Activated CD8-positive, alpha-beta T cell treated with anti-CD3 and anti-CD28 coated beads, Interleukin-2, amount 10 ng/mL, durations not matched to agents 7 days and 5 days (primary cell): ENCODE measurements at regions not wholly inside any gene's neighbourhood (a gene's known extent, or its start where the extent isn't known, plus 50 kb on each side); places are given as distances from the start of the nearest gene placed in this dataset.

Source experiments
- ATAC-seq: fragments of 150-1000 bp; cut with Tn5 transposase; one replicate; pipeline ENCODE4 v1.10.0; 2021; ENCODE audit warnings: moderate library complexity
- CTCF ChIA-PET: fragments of 350-600 bp; sonication (Branson Sonifier 250); formaldehyde crosslinking; loops from one replicate; lab custom pipeline; 2021; ENCODE audit warnings: antibody characterized with exemption; lab: Charles Lee
- POLR2A ChIA-PET: fragments of 350-600 bp; sonication (Branson Sonifier 250); formaldehyde crosslinking; loops from one replicate; lab custom pipeline; 2021; ENCODE audit warnings: antibody characterized with exemption; lab: Charles Lee
- DNase-seq: peaks from one replicate; pipeline ENCODE4 v3.0.0-alpha.2; 2020
- H3K27ac Mint-ChIP-seq: one replicate; pipeline ENCODE4 v1.8.0; 2021; ENCODE audit warnings: mild to moderate bottlenecking, mixed read lengths
- H3K27me3 Mint-ChIP-seq: one replicate; pipeline ENCODE4 v1.8.0; 2021; ENCODE audit warnings: low read depth, mixed read lengths
- H3K36me3 Mint-ChIP-seq: one replicate; pipeline ENCODE4 v1.8.0; 2021; ENCODE audit warnings: low read depth, mixed read lengths
- H3K4me1 Mint-ChIP-seq: one replicate; pipeline ENCODE4 v1.8.0; 2021; ENCODE audit warnings: low read depth, mixed read lengths
- H3K4me3 Mint-ChIP-seq: one replicate; pipeline ENCODE4 v1.8.0; 2021; ENCODE audit warnings: mild to moderate bottlenecking, mixed read lengths
- H3K9me3 Mint-ChIP-seq: one replicate; pipeline ENCODE4 v1.8.0; 2022; ENCODE audit warnings: mixed read lengths; ENCODE audit not compliant: insufficient read depth

DNA sequence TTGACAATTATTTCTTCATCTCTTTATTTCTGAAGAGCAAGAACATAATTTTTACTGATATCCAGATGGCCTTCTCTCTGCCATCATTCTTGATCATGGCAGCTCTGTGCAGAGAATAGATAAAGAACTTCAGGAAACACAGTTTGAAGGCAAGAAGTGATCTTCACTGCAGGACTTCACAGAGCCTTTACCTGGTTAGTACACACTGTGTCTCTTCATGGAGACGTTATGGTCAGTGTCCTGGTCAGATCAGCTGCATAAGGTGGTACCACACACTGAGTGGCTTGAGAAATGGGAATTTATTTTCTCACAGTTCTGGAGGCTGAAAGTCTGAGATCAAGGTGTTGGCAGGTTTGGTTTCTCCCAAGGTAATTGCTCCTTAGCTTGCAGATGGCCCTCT, 129.5 kb downstream of the UTP18 start:
- no peak overlapping the region for H3K4me3 Mint-ChIP-seq
- DNase-seq (no peak), ATAC-seq (no peak)
- peaks cover 3% of the 10 kb centered on the region for H3K27me3 Mint-ChIP-seq
- no peaks in the 10 kb centered on the region for H3K9me3 Mint-ChIP-seq
- H3K36me3 Mint-ChIP-seq: no peaks in the 10 kb centered on the region
- no peak overlapping the region for H3K27ac Mint-ChIP-seq
- POLR2A ChIA-PET: no interaction called here
- H3K4me1 Mint-ChIP-seq: no peaks in the 10 kb centered on the region
- CTCF ChIA-PET: interaction anchor here (1.5 kb wide), 1 partner anchor 18 kb away, joined by 3 read pairs; no protein-coding TSS in a partner anchor

DNA sequence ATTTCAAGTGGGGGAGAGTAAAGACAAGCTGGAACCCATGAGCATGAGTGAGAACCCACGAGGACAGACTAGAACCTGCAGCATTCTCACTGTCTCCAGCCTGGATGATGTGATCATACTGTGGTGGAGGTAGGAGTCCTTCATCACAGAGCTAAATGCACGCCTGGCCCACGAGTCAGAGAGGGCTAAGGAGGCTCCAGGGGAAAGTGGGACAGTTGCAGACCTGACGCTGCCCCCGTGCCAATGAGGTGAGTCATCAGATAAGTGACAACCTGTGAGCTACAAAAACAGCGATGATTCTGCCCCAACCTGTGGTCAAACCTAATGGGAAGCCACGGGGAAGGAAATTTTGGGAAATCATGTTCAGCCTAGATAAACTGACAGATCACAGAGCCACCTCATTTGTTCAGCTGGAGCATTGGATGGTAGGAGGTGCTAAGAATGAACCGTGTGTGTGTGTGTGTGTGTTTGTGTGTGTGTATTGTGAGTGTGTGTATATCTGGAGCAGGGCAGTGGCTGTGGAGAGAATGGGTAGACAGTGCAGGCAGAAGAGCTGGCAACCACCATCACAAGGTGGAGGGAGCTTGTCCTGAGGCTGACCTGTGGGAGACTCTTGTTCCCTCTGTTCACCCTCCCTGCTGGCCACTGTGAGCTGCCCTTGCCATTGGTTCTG, 131.8 kb downstream of the UTP18 start:
- Mint-ChIP-seq H3K4me1 (no peaks in the 10 kb centered on the region), H3K9me3 (no peaks in the 10 kb centered on the region), H3K27ac (no peak overlapping the region), H3K27me3 (peaks cover 3% of the 10 kb centered on the region), H3K36me3 (no peaks in the 10 kb centered on the region), H3K4me3 (no peak overlapping the region)
- ATAC-seq (no peak), DNase-seq (no peak)
- POLR2A ChIA-PET: no interaction called here
- CTCF ChIA-PET: no interaction called here

DNA sequence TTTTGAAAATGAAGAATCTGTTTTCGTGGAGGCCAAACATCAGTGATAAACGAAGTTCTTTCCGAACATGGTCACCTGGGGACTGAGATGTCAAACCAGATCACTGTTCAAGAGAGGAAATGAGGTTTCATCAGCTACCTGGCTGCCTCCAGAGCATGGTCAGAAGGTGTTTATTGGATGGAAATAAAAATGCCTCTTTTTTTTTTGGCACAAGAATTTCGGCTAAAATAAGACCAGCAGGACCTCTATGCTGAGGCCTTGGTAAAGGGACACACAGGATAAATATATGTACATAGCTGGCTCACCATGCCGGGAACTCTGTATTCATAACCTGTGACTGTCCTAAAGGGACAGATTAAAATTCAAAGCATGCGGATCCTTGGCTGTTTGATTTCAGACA, 135.3 kb downstream of the UTP18 start:
- DNase-seq (no peak), ATAC-seq (no peak)
- Mint-ChIP-seq H3K4me3 (no peak overlapping the region), H3K36me3 (no peaks in the 10 kb centered on the region), H3K9me3 (no peaks in the 10 kb centered on the region), H3K27ac (no peak overlapping the region), H3K4me1 (no peaks in the 10 kb centered on the region), H3K27me3 (no peaks in the 10 kb centered on the region)
- ChIA-PET CTCF (no interaction called here), POLR2A (no interaction called here)

DNA sequence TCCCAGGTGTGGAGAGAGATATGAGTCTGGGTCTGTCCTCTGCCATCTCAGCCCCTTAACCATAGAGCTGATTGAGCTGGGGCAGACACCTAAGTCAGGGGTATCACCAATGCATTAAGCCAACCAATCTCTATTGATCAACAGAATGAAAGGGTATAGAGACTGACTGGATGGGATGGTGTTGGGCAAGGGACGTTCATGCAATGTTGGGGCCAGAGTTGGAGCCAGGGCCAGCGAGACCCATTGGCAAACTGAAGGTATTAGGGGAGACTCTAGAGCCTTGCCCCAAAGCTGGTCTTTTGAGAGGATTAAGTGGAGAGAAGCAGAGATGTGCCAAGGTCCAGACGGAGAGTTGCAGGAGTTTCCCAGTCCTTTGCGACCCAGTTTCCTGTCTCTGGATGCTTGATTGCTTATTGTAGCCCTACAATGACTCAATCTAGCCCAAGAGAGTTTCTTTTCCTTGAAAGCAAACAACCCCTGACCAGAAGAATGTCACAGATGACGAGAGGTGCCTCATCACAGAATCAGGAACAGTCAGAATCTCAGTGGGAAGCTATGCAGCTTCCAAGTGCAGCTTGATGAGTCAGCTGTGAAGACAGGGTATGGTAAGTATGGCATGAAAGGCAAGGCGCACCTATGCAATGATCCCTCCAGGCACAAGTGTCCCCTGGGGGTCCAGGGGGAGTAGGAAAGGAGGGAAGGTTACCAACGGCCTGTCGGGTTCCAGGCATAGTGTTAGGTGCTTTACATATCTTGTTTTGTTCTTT, 137.2 kb downstream of the UTP18 start:
- no peak overlapping the region for H3K27ac Mint-ChIP-seq
- POLR2A ChIA-PET: no interaction called here
- ATAC-seq: no peak

DNA sequence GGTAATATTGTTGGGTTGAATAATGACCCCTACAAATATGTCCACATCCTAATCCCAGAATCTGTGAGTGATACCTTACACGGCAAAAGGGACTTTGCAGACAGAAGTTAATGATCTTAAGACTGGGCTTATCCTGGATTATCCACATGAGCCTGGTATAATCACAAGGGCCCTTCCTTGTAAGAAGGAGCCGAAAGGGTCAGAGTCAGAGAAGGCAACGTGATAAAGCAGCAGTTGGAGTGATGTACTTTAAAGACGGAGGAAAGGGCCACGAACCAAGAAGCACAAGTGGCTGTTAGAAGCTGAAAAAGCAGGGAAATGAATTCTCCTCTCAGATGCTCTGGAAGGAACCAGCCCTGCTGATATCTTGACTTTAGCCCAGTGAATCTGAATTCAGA, 137.8 kb downstream of the UTP18 start:
- Mint-ChIP-seq H3K9me3 (no peaks in the 10 kb centered on the region), H3K4me3 (no peak overlapping the region), H3K27me3 (no peaks in the 10 kb centered on the region), H3K4me1 (no peaks in the 10 kb centered on the region), H3K36me3 (no peaks in the 10 kb centered on the region), H3K27ac (no peak overlapping the region)
- POLR2A ChIA-PET: no interaction called here
- CTCF ChIA-PET: no interaction called here
- no peak for DNase-seq
- ATAC-seq: no peak

More for the DNA sequence above, 137.2 kb downstream of the UTP18 start:
- no peaks in the 10 kb centered on the region for H3K27me3 Mint-ChIP-seq
- H3K36me3 Mint-ChIP-seq: no peaks in the 10 kb centered on the region
- CTCF ChIA-PET: no interaction called here
- no peak for DNase-seq
- H3K4me1 Mint-ChIP-seq: no peaks in the 10 kb centered on the region
- no peaks in the 10 kb centered on the region for H3K9me3 Mint-ChIP-seq
- H3K4me3 Mint-ChIP-seq: no peak overlapping the region

DNA sequence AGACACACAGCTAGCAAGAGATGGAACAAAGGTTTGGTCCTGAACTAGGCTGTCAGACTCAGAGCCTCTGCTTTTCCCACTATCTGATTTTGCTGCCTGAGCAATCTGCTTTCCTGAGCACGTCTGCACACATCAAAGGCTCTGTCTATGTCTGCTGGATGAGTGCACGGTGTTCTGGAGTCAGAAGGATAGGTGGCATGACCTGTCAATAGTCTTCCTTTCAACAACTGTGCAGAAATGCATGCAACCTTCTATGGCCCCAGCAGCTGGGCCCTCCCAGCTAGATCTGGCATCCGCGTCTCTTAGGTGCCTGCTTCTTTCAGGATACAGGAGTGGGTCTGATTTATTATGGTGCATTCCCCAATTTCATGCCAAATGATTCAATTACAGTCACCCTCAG, 138.3 kb downstream of the UTP18 start:
- POLR2A ChIA-PET: no interaction called here
- Mint-ChIP-seq H3K4me3 (no peak overlapping the region), H3K36me3 (no peaks in the 10 kb centered on the region), H3K27me3 (no peaks in the 10 kb centered on the region), H3K27ac (no peak overlapping the region), H3K9me3 (no peaks in the 10 kb centered on the region), H3K4me1 (no peaks in the 10 kb centered on the region)
- CTCF ChIA-PET: interaction anchor here (1.1 kb wide), 1 partner anchor 89 kb away, joined by 3 read pairs; no protein-coding TSS in a partner anchor
- DNase-seq (no peak), ATAC-seq (no peak)

DNA sequence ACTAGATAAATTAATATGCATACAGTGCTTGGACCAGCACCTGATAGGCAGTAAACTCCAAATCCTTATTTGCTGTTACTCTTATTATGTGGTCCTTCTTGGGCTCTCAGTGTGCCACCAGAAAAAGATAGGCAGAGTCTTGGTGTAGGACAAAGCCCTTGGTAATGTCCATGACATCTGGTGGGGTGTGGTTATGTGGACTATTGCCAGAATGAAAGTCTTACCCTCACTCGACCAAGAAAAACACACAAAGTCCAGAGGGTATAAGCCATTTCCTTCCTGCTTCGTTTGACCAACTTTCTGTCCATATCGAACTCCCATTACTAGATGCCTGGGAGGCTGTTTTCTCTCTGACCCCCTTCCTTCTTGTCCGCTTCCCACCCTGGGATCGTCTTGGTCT, 140.9 kb downstream of the UTP18 start:
- DNase-seq (no peak), ATAC-seq (no peak)
- H3K36me3 Mint-ChIP-seq: no peaks in the 10 kb centered on the region
- H3K9me3 Mint-ChIP-seq: no peaks in the 10 kb centered on the region
- H3K4me3 Mint-ChIP-seq: no peak overlapping the region
- no peaks in the 10 kb centered on the region for H3K4me1 Mint-ChIP-seq
- ChIA-PET CTCF (no interaction called here), POLR2A (no interaction called here)
- H3K27ac Mint-ChIP-seq: no peak overlapping the region
- H3K27me3 Mint-ChIP-seq: no peaks in the 10 kb centered on the region

DNA sequence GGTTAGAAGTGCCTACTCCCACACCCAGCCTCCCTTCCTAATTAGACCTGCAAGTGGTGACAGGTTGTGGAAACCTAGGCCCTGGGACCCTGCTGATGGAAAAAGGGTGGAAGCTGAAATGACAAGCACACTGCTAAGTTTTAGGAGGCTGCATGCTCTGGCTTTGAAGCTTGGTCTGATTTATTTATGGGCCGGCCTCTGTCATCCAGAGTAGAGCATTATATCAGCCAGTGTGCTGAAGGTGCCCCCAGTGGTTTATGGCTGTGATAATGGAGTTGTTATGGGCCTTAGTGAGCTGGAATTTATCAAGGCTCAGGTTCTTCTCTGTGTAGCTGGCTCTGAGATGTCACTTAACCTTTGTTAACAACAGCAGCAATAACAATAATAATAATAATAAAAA, 142.6 kb downstream of the UTP18 start:
- Mint-ChIP-seq H3K27ac (no peak overlapping the region), H3K4me1 (no peaks in the 10 kb centered on the region), H3K27me3 (peaks cover 5% of the 10 kb centered on the region), H3K4me3 (no peak overlapping the region), H3K9me3 (no peaks in the 10 kb centered on the region), H3K36me3 (no peaks in the 10 kb centered on the region)
- ChIA-PET POLR2A (interaction anchor here (1.0 kb wide), 1 partner anchor 31 kb away, joined by 3 read pairs; no protein-coding TSS in a partner anchor), CTCF (interaction anchor here (0.8 kb wide), 1 partner anchor 31 kb away, joined by 4 read pairs; no protein-coding TSS in a partner anchor)
- no peak for ATAC-seq
- no peak for DNase-seq

DNA sequence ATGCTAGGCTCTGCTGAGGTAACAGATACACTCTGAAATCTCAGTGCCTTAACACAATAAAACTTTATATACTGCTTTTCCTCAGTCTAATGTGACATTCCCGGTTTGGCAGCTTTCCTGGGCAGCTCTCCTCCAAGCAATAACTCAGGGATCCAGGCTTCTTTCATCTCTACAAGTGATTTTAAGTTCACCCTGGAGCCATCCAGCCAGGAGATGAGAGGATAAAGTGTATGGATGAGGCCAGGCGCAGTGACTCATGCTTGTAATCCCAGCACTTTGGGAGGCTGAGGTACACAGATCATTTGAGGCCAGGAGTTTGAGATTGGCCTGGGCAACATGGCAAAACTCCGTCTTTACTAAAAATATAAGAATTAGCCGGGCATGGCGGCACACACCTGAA, 147.2 kb downstream of the UTP18 start:
- no peak for DNase-seq
- ChIA-PET CTCF (no interaction called here), POLR2A (no interaction called here)
- H3K4me3 Mint-ChIP-seq: no peak overlapping the region
- peaks cover 16% of the 10 kb centered on the region for H3K27me3 Mint-ChIP-seq
- ATAC-seq: no peak
- H3K4me1 Mint-ChIP-seq: no peaks in the 10 kb centered on the region
- H3K36me3 Mint-ChIP-seq: no peaks in the 10 kb centered on the region
- no peaks in the 10 kb centered on the region for H3K9me3 Mint-ChIP-seq
- H3K27ac Mint-ChIP-seq: no peak overlapping the region

DNA sequence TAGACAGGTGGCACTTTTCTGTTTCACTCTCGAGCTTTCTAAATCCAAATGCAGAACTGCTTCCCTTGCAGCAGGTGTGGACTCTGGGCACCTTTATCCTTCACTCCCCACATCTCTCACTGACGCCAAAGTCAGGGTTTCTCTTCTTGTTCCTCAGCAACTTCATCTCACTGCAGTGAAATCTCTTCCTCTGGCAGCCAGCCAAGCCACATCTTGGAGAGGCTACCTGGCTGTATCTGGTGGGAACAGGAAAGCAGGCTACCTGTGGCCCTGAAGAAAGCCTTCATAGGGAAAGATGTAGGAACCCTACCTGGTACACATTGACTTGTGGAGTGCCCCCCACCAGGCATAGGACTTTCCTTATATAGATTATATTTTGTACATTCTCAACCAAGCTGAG, 159.1 kb downstream of the UTP18 start:
- peaks cover 4% of the 10 kb centered on the region for H3K27me3 Mint-ChIP-seq
- no peaks in the 10 kb centered on the region for H3K36me3 Mint-ChIP-seq
- ATAC-seq (no peak), DNase-seq (no peak)
- no peaks in the 10 kb centered on the region for H3K9me3 Mint-ChIP-seq
- H3K4me1 Mint-ChIP-seq: peaks cover 5% of the 10 kb centered on the region
- no peak overlapping the region for H3K27ac Mint-ChIP-seq
- no peak overlapping the region for H3K4me3 Mint-ChIP-seq
- POLR2A ChIA-PET: no interaction called here
- CTCF ChIA-PET: interaction anchor here (1.5 kb wide), 1 partner anchor 68 kb away, joined by 3 read pairs; no protein-coding TSS in a partner anchor

DNA sequence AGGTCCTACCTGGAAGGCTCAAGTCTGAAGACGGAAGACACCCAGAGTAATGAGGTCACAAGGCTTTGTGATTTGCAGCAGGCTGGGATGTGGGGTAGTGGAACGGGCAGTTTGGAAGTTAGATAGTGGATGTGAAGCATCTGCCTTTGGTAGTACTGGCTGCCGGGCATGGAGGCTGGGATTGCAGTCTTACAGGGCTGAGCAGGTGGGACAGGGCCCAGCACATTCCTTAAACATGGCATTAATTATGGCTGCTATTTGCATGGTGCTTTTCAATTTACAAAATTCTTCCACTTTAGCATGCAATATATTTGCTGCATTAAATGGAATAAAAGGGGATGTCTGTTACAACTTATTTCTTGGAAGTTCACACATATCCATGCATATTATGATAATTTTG, 161.2 kb downstream of the UTP18 start:
- Mint-ChIP-seq H3K4me3 (no peak overlapping the region), H3K27ac (no peak overlapping the region), H3K9me3 (no peaks in the 10 kb centered on the region), H3K36me3 (no peaks in the 10 kb centered on the region), H3K4me1 (peaks cover 6% of the 10 kb centered on the region), H3K27me3 (peaks cover 2% of the 10 kb centered on the region)
- ATAC-seq (no peak), DNase-seq (no peak)
- CTCF ChIA-PET: no interaction called here
- POLR2A ChIA-PET: no interaction called here

DNA sequence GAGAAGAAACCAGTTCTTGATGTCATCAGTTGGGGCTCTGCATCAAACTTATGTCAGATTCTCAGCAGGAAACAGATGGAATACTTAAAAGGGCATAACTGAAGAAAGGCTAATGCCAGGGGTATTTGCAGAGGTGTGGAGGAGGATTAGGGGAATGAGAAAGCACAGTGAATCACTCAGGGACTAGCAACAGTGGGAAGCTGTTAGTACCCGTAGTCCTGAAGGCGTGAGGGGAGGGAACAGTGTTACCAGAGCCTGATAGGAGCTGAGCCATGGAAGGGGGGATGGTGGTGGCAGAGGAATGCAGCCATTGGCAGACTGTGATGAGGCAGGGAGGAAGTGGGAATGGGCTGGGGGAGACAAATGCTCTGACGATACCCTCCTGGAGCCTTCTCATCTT, 162.3 kb downstream of the UTP18 start:
- CTCF ChIA-PET: interaction anchor here (1.4 kb wide), 1 partner anchor 38 kb away, joined by 3 read pairs; no protein-coding TSS in a partner anchor
- Mint-ChIP-seq H3K4me1 (peaks cover 17% of the 10 kb centered on the region), H3K36me3 (no peaks in the 10 kb centered on the region), H3K4me3 (no peak overlapping the region), H3K27me3 (peaks cover 2% of the 10 kb centered on the region), H3K27ac (no peak overlapping the region), H3K9me3 (no peaks in the 10 kb centered on the region)
- no peak for DNase-seq
- ATAC-seq: no peak
- POLR2A ChIA-PET: no interaction called here
